GM06990 (cell line): ENCODE measurements at regions not wholly inside any gene's neighbourhood (a gene's known extent, or its start where the extent isn't known, plus 50 kb on each side); places are given as distances from the start of the nearest gene placed in this dataset.

ENCODE experiments used
- DNase-seq: peaks from one replicate; pipeline ENCODE4 v3.0.0-alpha.2; 2011; ENCODE audit not compliant: insufficient read length; ENCODE audit errors: extremely low read depth
- H3K27me3 ChIP-seq: replicated peaks from 2 replicates; pipeline ENCODE4 v1.6.0; 2011; ENCODE audit warnings: low read length; ENCODE audit not compliant: control insufficient read depth, insufficient read depth
- H3K36me3 ChIP-seq: 2 replicates; pipeline ENCODE4 v1.5.1; 2011; ENCODE audit warnings: low read length; ENCODE audit not compliant: control insufficient read depth, insufficient read depth
- H3K4me3 ChIP-seq: replicated peaks from 2 replicates; pipeline ENCODE4 v1.5.1; 2011; ENCODE audit warnings: low read depth, mild to moderate bottlenecking, control low read depth, low read length
- TF ChIP-seq, protein P1 (sequence below): IDR thresholded peaks from 2 replicates; pipeline ENCODE4 v1.5.1; 2011; ENCODE audit warnings: low read length, control low read depth, mild to moderate bottlenecking, inconsistent platforms; ENCODE audit not compliant: insufficient read depth, poor library complexity, severe bottlenecking

DNA sequence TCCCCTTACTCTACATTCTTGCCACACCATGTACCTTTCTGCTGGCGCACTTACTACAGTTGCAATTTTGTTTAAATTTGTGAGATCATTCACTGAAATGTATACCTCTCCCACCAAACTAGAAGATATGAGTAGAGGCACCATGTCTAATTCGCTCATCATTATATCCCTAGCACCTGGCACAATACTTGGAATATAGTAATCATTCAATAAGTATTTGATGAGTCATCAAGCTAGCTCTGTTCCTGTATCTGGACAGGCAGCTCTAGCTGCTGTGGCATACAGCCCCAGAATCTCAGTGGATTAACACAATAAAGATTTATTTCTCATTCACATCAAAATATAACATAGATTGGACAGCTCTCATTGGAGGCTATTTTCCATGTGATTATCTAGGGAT is 245.9 kb downstream of the IDS start:
- H3K4me3 ChIP-seq: no peak overlapping the region
- no peak for DNase-seq
- H3K36me3 ChIP-seq: no peaks in the 10 kb centered on the region
- no peaks in the 10 kb centered on the region for H3K27me3 ChIP-seq
- TF ChIP-seq, protein P1, sequence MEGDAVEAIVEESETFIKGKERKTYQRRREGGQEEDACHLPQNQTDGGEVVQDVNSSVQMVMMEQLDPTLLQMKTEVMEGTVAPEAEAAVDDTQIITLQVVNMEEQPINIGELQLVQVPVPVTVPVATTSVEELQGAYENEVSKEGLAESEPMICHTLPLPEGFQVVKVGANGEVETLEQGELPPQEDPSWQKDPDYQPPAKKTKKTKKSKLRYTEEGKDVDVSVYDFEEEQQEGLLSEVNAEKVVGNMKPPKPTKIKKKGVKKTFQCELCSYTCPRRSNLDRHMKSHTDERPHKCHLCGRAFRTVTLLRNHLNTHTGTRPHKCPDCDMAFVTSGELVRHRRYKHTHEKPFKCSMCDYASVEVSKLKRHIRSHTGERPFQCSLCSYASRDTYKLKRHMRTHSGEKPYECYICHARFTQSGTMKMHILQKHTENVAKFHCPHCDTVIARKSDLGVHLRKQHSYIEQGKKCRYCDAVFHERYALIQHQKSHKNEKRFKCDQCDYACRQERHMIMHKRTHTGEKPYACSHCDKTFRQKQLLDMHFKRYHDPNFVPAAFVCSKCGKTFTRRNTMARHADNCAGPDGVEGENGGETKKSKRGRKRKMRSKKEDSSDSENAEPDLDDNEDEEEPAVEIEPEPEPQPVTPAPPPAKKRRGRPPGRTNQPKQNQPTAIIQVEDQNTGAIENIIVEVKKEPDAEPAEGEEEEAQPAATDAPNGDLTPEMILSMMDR: no peak

DNA sequence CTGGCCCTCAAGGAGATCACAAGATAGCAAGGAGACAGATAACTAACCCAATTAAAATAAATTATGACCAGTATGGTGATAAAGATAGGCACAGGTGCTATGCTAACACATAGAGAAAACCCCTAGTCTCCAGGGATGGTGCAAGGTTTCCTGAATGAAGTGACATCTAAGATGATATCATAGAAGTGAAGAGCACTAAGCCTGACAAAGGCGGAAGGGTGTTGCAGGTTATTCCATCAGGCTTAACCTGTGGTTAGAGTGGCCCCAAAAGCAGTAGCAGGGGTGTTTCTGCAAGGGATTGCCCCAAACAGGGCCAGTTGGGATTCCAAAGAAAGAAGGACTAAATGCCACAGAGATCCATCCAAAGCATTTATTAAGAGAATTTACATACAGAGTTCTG is 249.2 kb downstream of the IDS start:
- Histone ChIP-seq H3K36me3 (no peaks in the 10 kb centered on the region), H3K4me3 (no peak overlapping the region), H3K27me3 (no peaks in the 10 kb centered on the region)
- TF ChIP-seq, protein P1: no peak
- no peak for DNase-seq

DNA sequence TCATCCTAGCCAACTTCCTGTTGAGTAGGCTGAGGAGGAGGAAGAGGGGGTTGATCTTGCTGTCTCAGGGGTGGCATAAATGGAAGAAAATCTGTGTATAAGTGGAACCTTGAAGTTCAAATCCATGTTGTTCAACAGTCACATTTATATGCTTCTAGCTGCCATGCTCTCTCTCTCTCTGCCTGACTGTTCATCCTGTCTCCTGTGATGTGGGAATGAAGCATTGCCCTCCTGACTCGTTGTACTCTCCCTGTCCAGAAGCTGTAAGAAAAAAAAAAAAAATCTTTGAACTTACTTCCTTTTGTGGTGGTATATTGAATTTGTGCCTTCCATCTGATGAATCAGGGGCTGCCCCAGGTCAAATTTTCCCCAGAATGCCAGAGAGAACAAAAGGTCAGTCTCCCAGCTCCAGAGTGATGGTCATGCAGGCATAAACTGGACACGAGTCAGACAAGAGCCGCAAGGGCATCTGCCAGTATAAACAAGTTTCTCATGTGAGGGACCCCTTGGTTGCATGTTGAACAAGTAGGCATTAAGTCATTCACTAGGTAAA is 257.0 kb downstream of the IDS start:
- TF ChIP-seq, protein P1: no peak
- H3K27me3 ChIP-seq: no peaks in the 10 kb centered on the region
- H3K36me3 ChIP-seq: no peaks in the 10 kb centered on the region
- no peak for DNase-seq
- H3K4me3 ChIP-seq: no peak overlapping the region

DNA sequence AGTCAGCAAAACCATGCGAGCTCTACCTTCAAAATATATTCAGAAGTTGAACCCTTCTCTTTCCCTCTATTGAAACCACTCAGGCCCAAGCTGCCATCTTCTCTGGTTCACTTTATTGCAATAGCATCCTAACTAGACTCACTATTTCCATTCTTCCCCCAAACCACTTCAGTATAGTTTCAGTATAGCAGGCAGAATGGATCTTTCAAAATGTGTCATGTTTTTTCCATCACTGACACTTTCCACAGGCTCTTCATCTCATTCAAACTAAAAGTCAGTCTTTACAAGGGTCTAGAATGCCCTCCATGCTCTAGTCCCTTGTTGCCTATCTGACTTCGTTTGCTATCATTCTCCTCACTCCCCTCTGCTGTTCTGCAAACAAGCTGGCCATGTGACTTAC is 274.4 kb downstream of the IDS start:
- DNase-seq: no peak
- no peak overlapping the region for H3K4me3 ChIP-seq
- H3K36me3 ChIP-seq: no peaks in the 10 kb centered on the region
- no peaks in the 10 kb centered on the region for H3K27me3 ChIP-seq
- TF ChIP-seq, protein P1: no peak

DNA sequence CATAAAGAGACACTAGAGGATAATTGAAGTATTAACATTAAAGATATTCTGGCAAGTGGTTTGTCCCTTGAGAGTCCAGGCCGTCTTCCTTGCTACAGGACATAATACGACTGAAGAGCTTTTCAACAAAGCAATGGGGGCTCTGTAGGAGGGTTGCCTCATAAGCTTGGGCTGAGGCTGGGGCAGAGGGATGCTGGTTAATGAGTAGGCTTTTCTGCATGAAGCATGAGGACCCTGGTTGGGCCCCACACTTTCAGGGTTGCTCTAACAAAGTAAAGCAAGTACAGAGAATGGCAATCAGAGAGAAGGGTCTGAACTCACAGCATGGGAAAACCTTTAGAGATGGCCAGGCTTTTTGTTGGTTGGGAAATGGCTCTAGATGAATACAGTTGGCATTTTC is 281.3 kb downstream of the IDS start:
- TF ChIP-seq, protein P1: no peak
- no peaks in the 10 kb centered on the region for H3K27me3 ChIP-seq
- H3K36me3 ChIP-seq: no peaks in the 10 kb centered on the region
- DNase-seq: no peak
- no peak overlapping the region for H3K4me3 ChIP-seq

DNA sequence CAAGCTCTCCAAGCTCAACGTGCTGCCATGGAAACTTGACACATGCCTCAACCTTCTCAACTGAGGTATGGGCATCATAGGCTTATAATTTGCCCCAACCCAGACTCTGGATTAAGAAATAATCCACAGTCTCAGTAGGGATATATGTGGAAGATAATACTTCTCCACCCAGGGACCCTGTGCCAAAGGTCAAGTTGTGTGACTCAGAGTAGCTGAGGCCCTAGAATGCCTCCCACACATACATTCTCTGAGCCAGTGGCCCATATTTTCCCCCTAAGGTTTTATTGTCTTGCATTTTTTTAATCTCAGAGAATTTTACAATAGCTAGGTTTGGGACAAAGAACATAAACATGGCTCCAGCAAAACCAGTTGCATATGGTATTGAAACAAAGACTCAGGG is 283.1 kb downstream of the IDS start:
- H3K36me3 ChIP-seq: no peaks in the 10 kb centered on the region
- TF ChIP-seq, protein P1: no peak
- no peak overlapping the region for H3K4me3 ChIP-seq
- DNase-seq: no peak
- H3K27me3 ChIP-seq: no peaks in the 10 kb centered on the region
